Right lobe of liver (tissue), 6 donors: ENCODE measurements at regions not wholly inside any gene's neighbourhood (a gene's known extent, or its start where the extent isn't known, plus 50 kb on each side); places are given as distances from the start of the nearest gene placed in this dataset.

Source experiments
- ATAC-seq, 4 donors: fragments of 200-7000 bp; cut with Tn5 transposase; one replicate each; pipeline ENCODE4 v1.9.1; 2020; ENCODE audit warnings: mild to moderate bottlenecking in 4 of 4, moderate library complexity in 4 of 4
- DNase-seq, 3 donors: peaks; one replicate each; pipeline ENCODE4 v3.0.0-alpha.2; 2020
- H3K27ac ChIP-seq, 3 donors: fragments of 200-600 bp; one replicate each; pipeline ENCODE4 v1.8.0; 2022
- H3K27me3 ChIP-seq, 2 donors: fragments of 200-600 bp; one replicate each; pipeline ENCODE4 v1.8.0; 2022
- H3K36me3 ChIP-seq, 4 donors: fragments of 200-600 bp; sonication (generic) in 1 of 4; one replicate each; pipeline versions ENCODE4 v1.5.1 to v1.8.0; 2017 to 2022; ENCODE audit warnings: control low read depth in 1 of 4
- H3K4me1 ChIP-seq, 4 donors: fragments of 200-600 bp; sonication (generic) in 1 of 4; one replicate each; pipeline versions ENCODE4 v1.5.1 to v1.8.0; 2017 to 2022; ENCODE audit warnings: control low read depth in 1 of 4
- H3K4me3 ChIP-seq, 3 donors: fragments of 200-600 bp; one replicate each; pipeline ENCODE4 v1.8.0; 2022
- H3K9me3 ChIP-seq, 4 donors: fragments of 200-600 bp; sonication (generic) in 1 of 4; one replicate each; pipeline versions ENCODE4 v1.5.1 to v1.8.0; 2017 to 2022; ENCODE audit warnings: control low read depth in 1 of 4
- CTCF ChIP-seq, 4 donors: fragments of 200-600 bp in 3 of 4; fragments of 450-650 bp in 1 of 4; IDR thresholded peaks; one replicate each; pipeline versions ENCODE4 v1.5.1 to v1.8.0; 2016 to 2022; ENCODE audit warnings: antibody characterized with exemption in 4 of 4, mild to moderate bottlenecking in 2 of 4
- POLR2A ChIP-seq: fragments of 450-650 bp; IDR thresholded peaks from one replicate; pipeline ENCODE4 v1.6.1; 2017; ENCODE audit warnings: antibody characterized with exemption, mild to moderate bottlenecking
- WGBS: methylation state at CpG from one replicate; pipeline ENCODE4 v1.1.6; 2018; ENCODE audit warnings: low coverage, low lambda C conversion rate; ENCODE audit not compliant: insufficient coverage; ENCODE audit errors: missing lambda C conversion rate; 5-methylcytosine and 5-hydroxymethylcytosine counted together
- intact Hi-C, 2 donors: fragments of 100-400 bp; cut with DNase I; formaldehyde crosslinking; loops; one replicate each; pipeline versions ENCODE4 v1.11.2 to v1.14.1; 2022
- donor health status: DM: no; HTN: yes; CAD: no.
- donor health status: DM: no; HTN: no; CAD: no.
- donor health status: DM: no; HTN: no; CAD: no.
- donor health status: DM: no; HTN: yes; CAD: no.
- donor health status: DM: no; HTN: yes; CAD: no.

DNA sequence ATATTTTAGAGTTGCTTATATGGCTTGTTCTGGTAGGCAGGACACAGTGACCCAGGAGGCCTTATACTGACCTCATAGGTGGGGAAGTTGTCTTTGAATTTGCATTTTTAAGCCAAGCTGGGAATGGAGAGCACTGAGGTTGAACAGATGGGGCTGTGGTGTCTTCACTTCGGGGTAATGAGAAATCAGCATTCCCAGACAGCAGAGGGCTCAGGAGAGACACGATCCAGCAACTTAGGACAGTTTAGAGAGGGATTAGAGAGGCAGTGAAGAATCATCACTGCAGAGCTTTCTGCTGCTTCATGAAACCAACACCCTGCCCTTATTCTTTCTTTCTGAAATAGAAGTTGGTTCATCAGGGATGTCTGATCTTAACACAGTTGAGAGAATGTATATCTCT is 202.4 kb downstream of the TDRD15 start:
- no peaks in the 10 kb centered on the region for H3K27me3 ChIP-seq
- H3K9me3 ChIP-seq, result no peaks in the 10 kb centered on the region
- H3K4me3 ChIP-seq, result no peak overlapping the region
- TF ChIP-seq POLR2A (no peak), CTCF (IDR thresholded peaks at IDR 0.05) (no peak)
- 56% methylated on average over 2 of the region's 2 CpGs for WGBS
- ATAC-seq (no peak), DNase-seq (no peak)
- no peak overlapping the region for H3K27ac ChIP-seq
- no peaks in the 10 kb centered on the region for H3K36me3 ChIP-seq
- H3K4me1 ChIP-seq, result peaks cover 0 to under 1% (median 0%) of the 10 kb centered on the region in 4 donors
- intact Hi-C loops, result no loop called here

DNA sequence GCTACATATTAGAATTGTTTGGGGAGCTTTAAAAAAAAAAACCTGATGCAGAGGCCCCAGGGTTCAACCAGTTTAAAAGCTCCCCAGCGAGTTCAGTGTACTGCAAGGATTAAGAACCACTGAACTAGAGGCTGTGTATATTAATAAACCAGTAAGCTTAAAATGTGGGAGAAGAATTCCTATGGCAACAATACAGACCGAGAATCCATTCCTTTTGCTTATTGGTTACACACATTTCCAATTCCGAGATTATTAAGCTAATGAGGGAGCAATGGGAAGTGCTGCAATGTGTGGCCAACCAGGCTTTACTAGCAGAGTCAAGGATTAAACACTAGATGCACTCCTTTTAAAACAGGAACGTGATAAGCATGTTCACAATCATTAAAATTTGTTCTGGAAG is 204.4 kb downstream of the TDRD15 start:
- TF ChIP-seq POLR2A, result no peak
- TF ChIP-seq CTCF (IDR thresholded peaks at IDR 0.05), result no peak
- no peak for DNase-seq
- ATAC-seq, result no peak
- H3K27me3 ChIP-seq, result no peaks in the 10 kb centered on the region
- H3K36me3 ChIP-seq, result no peaks in the 10 kb centered on the region
- peaks cover 0 to 6% (median 3%) of the 10 kb centered on the region in 4 donors for H3K4me1 ChIP-seq
- H3K27ac ChIP-seq, result no peak overlapping the region
- H3K4me3 ChIP-seq, result no peak overlapping the region
- intact Hi-C loops, result no loop called here
- no peaks in the 10 kb centered on the region for H3K9me3 ChIP-seq
- 78% methylated on average over 4 of the region's 4 CpGs for WGBS

GRCh38 chr2:21330786-21331391 is 207.1 kb downstream of the TDRD15 start:
- Histone ChIP-seq H3K4me1 (peaks cover 0 to 6% (median 3%) of the 10 kb centered on the region in 4 donors), H3K9me3 (no peaks in the 10 kb centered on the region), H3K27ac (peak overlapping the region; percentile 36 to 70 (median 37)), H3K27me3 (no peaks in the 10 kb centered on the region), H3K4me3 (no peak overlapping the region), H3K36me3 (no peaks in the 10 kb centered on the region)
- intact Hi-C loops, result no loop called here
- 27% methylated on average over 5 of the region's 5 CpGs for WGBS
- TF ChIP-seq POLR2A (peak; percentile 35), CTCF (IDR thresholded peaks at IDR 0.05) (no peak)
- ATAC-seq (peak; percentile 91 to 98 (median 96)), DNase-seq (peak in 1 of 3 donors; percentile 55)

GRCh38 chr2:21331625-21332370 is 208.0 kb downstream of the TDRD15 start:
- intact Hi-C loops, result no loop called here
- H3K27ac ChIP-seq, result peak overlapping the region; percentile 24 to 70 (median 36)
- no peak for TF ChIP-seq POLR2A
- TF ChIP-seq CTCF (IDR thresholded peaks at IDR 0.05), result no peak

More at GRCh38 chr2:21331625-21332370, 208.0 kb downstream of the TDRD15 start:
- ATAC-seq (peak in 2 of 4 donors; percentile 13 to 44), DNase-seq (no peak)
- Histone ChIP-seq H3K27me3 (no peaks in the 10 kb centered on the region), H3K4me3 (no peak overlapping the region), H3K4me1 (peaks cover 0 to 6% (median 3%) of the 10 kb centered on the region in 4 donors), H3K9me3 (no peaks in the 10 kb centered on the region), H3K36me3 (no peaks in the 10 kb centered on the region)
- WGBS, result 88% methylated on average over 3 of the region's 3 CpGs
